ENCODE measurements at regions not wholly inside any gene's neighbourhood (a gene's known extent, or its start where the extent isn't known, plus 50 kb on each side); places are given as distances from the start of the nearest gene placed in this dataset.

DNA sequence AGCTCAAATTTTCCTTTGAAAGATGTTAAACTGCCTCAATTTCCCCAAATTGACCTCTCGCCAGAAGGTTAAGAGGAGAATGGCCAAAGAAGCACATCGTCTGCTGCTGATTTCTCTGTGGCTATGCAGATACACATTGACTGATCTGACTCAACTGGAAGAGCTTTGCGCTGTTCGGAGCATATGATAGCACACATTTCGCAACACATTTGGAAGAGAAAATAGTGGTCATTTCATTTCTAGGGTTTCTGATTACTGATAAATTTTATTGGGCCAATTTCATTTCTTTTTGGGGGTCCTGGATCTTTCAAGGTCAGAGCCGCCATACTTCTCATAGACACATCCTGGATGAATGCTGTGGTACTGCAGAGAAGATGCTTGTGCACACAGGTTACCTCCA, 138.5 kb downstream of the TMEM200C start:
- Histone ChIP-seq H3K79me2 (ENCODE audit: low read depth) (no peaks in the 10 kb centered on the region), H3K4me2 (no peak overlapping the region), H3K4me3 (no peak overlapping the region), H3K4me1 (replicated peaks; ENCODE audit: insufficient read depth) (no peaks in the 10 kb centered on the region), H4K20me1 (ENCODE audit: insufficient read depth) (no peaks in the 10 kb centered on the region), H3K27ac (no peak overlapping the region), H2AFZ (no peak overlapping the region), H3K9me2 (ENCODE audit: insufficient read depth) (no peaks in the 10 kb centered on the region), H3F3A (ENCODE audit: insufficient read depth, low read depth) (no peaks in the 10 kb centered on the region), H3K27me3 (ENCODE audit: insufficient read depth, low read depth) (peaks cover 28% of the 10 kb centered on the region; the same call in 1 of the 2 replicates), H3K36me3 (ENCODE audit: low read depth) (no peaks in the 10 kb centered on the region), H3K9me3 (ENCODE audit: insufficient read depth, low read depth) (no peaks in the 10 kb centered on the region)
- BruUV-seq (replicated peaks), result no TSS peak
- intact Hi-C loops (cut with micrococcal nuclease; ENCODE audit: unreplicated experiment), result no loop called here
- ChIA-PET POLR2A (ENCODE audit: unreplicated experiment) (no interaction called here), CTCF (no interaction called here)
- TF ChIP-seq EZH2 (IDR thresholded peaks at IDR 0.05; ENCODE audit: low read depth), result no peak
- no peak for TF ChIP-seq CTCF (conservative IDR thresholded peaks at IDR 0.05)
- no peak for DNase-seq

GRCh38 chr18:5747678-5748077, 147.6 kb downstream of the TMEM200C start:
- Histone ChIP-seq H3K27ac (no peak overlapping the region), H3K27me3 (ENCODE audit: insufficient read depth, low read depth) (0 out of 2 replicates have a peak, but pooled peaks cover 2% of the 10 kb centered on the region), H3K4me3 (no peak overlapping the region), H3K4me1 (replicated peaks; ENCODE audit: insufficient read depth) (no peaks in the 10 kb centered on the region), H3K9me2 (ENCODE audit: insufficient read depth) (no peaks in the 10 kb centered on the region), H3F3A (ENCODE audit: insufficient read depth, low read depth) (no peaks in the 10 kb centered on the region), H4K20me1 (ENCODE audit: insufficient read depth) (no peaks in the 10 kb centered on the region), H3K4me2 (no peak overlapping the region), H2AFZ (no peak overlapping the region), H3K9me3 (ENCODE audit: insufficient read depth, low read depth) (no peaks in the 10 kb centered on the region), H3K36me3 (ENCODE audit: low read depth) (no peaks in the 10 kb centered on the region), H3K79me2 (ENCODE audit: low read depth) (no peaks in the 10 kb centered on the region)
- no TSS peak for BruUV-seq (replicated peaks)
- ChIA-PET POLR2A (ENCODE audit: unreplicated experiment) (no interaction called here), CTCF (no interaction called here)
- no peak for DNase-seq
- intact Hi-C loops (cut with micrococcal nuclease; ENCODE audit: unreplicated experiment), result no loop called here
- TF ChIP-seq CTCF (conservative IDR thresholded peaks at IDR 0.05) (no peak), EZH2 (IDR thresholded peaks at IDR 0.05; ENCODE audit: low read depth) (no peak)

- Histone ChIP-seq H3K27me3 (ENCODE audit: insufficient read depth, low read depth) (no peaks in the 10 kb centered on the region), H3K79me2 (ENCODE audit: low read depth) (no peaks in the 10 kb centered on the region), H3K27ac (no peak overlapping the region), H3K9me3 (ENCODE audit: insufficient read depth, low read depth) (no peaks in the 10 kb centered on the region), H2AFZ (no peak overlapping the region), H3K36me3 (ENCODE audit: low read depth) (no peaks in the 10 kb centered on the region), H3K4me3 (no peak overlapping the region), H3K4me1 (replicated peaks; ENCODE audit: insufficient read depth) (no peaks in the 10 kb centered on the region), H3K4me2 (no peak overlapping the region), H3K9me2 (ENCODE audit: insufficient read depth) (no peaks in the 10 kb centered on the region), H4K20me1 (ENCODE audit: insufficient read depth) (no peaks in the 10 kb centered on the region), H3F3A (ENCODE audit: insufficient read depth, low read depth) (no peaks in the 10 kb centered on the region)
- POLR2A ChIA-PET (ENCODE audit: unreplicated experiment), result no interaction called here
- intact Hi-C loops (cut with micrococcal nuclease; ENCODE audit: unreplicated experiment), result no loop called here
- CTCF ChIA-PET, result no interaction called here
- no peak for DNase-seq
- no peak for TF ChIP-seq CTCF (conservative IDR thresholded peaks at IDR 0.05)
- no peak for TF ChIP-seq EZH2 (IDR thresholded peaks at IDR 0.05; ENCODE audit: low read depth)
- no TSS peak for BruUV-seq (replicated peaks)
Observed at GRCh38 chr18:5746844-5747243, 148.5 kb downstream of the TMEM200C start.
